Muscle of leg (tissue), 3 donors: ENCODE measurements at regions not wholly inside any gene's neighbourhood (a gene's known extent, or its start where the extent isn't known, plus 50 kb on each side); places are given as distances from the start of the nearest gene placed in this dataset.

Experiments used
- DNase-seq: peaks from one replicate; pipeline ENCODE4 v3.0.0; 2013
- H3K27ac ChIP-seq: one replicate; pipeline ENCODE4 v1.5.1; 2013; ENCODE audit warnings: mild to moderate bottlenecking, low read length, control low read depth
- H3K27me3 ChIP-seq: one replicate; pipeline ENCODE4 v1.6.1; 2013; ENCODE audit warnings: low read length; ENCODE audit not compliant: control insufficient read depth, insufficient read depth
- H3K36me3 ChIP-seq: one replicate; pipeline ENCODE4 v1.6.1; 2013; ENCODE audit warnings: low read length; ENCODE audit not compliant: control insufficient read depth, insufficient read depth
- H3K4me1 ChIP-seq: one replicate; pipeline ENCODE4 v1.6.1; 2013; ENCODE audit warnings: low read length; ENCODE audit not compliant: control insufficient read depth, insufficient read depth
- H3K4me3 ChIP-seq: one replicate; pipeline ENCODE4 v1.5.1; 2013; ENCODE audit warnings: low read length, control low read depth
- H3K9me3 ChIP-seq: replicated peaks from 2 replicates; pipeline ENCODE4 v1.6.1; 2013; ENCODE audit warnings: low read depth, low read length; ENCODE audit not compliant: control insufficient read depth
- WGBS: methylation state at CpG from one replicate; pipeline ENCODE4 v1.1.5; 2013; ENCODE audit warnings: missing lambda C conversion rate; ENCODE audit not compliant: insufficient coverage; 5-methylcytosine and 5-hydroxymethylcytosine counted together

DNA sequence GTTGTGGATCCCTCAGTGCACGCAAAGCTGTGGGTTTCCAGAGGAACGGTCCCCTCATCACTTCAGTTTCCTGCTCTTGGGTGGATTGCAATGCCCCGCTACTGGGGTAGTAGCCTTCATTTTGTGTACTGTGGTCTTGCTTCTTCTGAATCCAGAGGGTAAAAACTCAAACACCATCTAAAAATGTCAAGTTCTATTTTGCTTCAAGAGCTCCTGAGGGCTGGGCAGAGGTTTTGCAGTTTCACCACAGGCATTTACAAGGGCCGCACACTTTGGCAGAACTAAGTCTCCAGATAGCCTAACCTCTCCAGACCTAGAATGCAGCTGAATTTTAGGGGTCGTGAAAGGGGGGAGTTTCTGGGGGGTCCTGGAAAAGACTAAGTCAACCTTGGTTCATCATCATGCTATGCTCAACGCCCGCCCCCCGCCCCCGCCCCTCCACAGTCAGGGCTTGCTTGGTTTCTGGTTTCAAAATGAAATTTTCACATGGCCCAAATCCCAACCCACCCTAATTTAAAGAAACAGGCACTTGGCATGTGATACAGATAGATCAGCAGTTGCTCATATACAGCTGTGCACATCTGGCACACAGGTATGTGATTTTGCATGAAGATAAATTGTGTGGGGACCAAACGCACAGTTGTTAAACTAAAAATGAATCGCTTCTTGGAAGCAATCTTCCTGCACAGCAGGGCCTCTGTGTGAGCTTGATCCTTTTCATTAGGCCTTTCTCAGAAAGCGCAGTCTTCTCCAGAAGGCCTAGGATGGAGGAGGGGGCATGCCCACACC, 329.6 kb downstream of the OSR1 start:
- Histone ChIP-seq H3K36me3 (no peaks in the 10 kb centered on the region), H3K4me1 (peaks cover 10% of the 10 kb centered on the region), H3K4me3 (no peak overlapping the region), H3K27ac (peak overlapping the region; percentile 56), H3K27me3 (no peaks in the 10 kb centered on the region), H3K9me3 (no peaks in the 10 kb centered on the region)
- DNase-seq = peak; percentile 89
- 31% methylated on average over 3 of the region's 12 CpGs for WGBS

DNA sequence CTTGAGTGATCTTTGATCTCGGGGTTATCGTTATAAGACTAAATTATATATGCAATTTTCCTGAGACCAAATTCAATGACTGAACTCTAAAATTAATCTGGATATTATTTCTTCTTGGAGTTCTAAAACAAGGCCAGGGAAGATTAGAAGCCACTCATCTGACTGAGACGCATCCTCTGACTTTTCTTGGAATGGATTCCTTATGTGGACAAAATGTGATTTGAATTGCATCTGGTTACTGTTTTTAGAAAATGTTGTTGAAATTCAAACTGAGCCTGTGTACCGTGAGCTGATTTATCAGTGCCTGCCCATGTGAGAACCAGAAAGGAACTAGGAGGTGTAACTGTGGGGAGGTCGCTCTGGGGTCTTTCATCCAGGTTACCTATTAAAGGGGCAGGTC, 330.8 kb downstream of the OSR1 start:
- no peaks in the 10 kb centered on the region for H3K9me3 ChIP-seq
- H3K4me3 ChIP-seq = no peak overlapping the region
- no peaks in the 10 kb centered on the region for H3K27me3 ChIP-seq
- DNase-seq = peak; percentile 75
- H3K36me3 ChIP-seq = no peaks in the 10 kb centered on the region
- H3K27ac ChIP-seq = peak overlapping the region; percentile 37
- 28% methylated on average over 2 of the region's 5 CpGs for WGBS
- H3K4me1 ChIP-seq = peaks cover 10% of the 10 kb centered on the region

DNA sequence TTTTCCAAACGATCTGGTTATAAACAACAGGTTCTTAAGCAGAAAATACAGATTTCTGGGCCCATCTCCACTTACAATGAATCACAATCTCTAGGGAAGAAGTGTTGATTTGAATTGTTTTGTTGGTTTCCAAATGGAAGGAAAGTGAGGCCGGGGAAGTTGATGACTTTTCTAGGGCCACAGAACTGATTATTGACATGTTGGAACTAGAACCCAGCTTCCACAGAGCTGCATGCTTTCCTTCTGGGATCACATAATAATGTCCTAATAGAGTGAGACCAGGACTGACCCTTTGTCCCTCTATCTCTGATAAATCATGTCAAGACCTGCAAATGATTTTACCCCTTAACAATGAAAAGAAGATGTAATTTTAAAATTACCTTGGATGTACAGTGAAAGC, 332.2 kb downstream of the OSR1 start:
- Histone ChIP-seq H3K36me3 (no peaks in the 10 kb centered on the region), H3K9me3 (no peaks in the 10 kb centered on the region), H3K4me3 (no peak overlapping the region), H3K4me1 (peaks cover 10% of the 10 kb centered on the region), H3K27ac (peak overlapping the region; percentile 23), H3K27me3 (no peaks in the 10 kb centered on the region)
- DNase-seq = peak; percentile 85
- WGBS = no CpG with 5 or more reads among the region's 2 CpGs

DNA sequence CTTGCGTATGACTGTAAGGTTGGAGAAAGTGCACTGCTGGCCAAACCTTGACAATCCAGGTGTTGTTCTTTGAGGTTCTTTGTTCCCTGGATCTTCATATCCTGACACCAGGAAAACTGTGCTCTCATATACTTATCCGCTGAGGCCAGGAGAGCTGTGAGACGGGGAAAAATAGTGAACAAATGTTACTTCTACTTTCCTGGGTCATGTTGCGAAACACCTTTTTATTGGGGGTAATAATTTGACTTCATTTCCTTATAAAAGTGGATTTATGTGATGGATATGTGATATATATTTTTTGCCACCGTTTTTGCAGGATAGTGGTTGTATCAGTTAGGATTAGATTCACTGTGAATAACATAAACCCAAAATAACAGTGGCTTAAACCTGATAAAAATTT, 336.1 kb downstream of the OSR1 start:
- WGBS = 80% methylated on average over 1 of the region's 5 CpGs
- Histone ChIP-seq H3K27ac (no peak overlapping the region), H3K4me3 (no peak overlapping the region), H3K9me3 (no peaks in the 10 kb centered on the region), H3K36me3 (no peaks in the 10 kb centered on the region), H3K4me1 (no peaks in the 10 kb centered on the region), H3K27me3 (no peaks in the 10 kb centered on the region)
- no peak for DNase-seq

DNA sequence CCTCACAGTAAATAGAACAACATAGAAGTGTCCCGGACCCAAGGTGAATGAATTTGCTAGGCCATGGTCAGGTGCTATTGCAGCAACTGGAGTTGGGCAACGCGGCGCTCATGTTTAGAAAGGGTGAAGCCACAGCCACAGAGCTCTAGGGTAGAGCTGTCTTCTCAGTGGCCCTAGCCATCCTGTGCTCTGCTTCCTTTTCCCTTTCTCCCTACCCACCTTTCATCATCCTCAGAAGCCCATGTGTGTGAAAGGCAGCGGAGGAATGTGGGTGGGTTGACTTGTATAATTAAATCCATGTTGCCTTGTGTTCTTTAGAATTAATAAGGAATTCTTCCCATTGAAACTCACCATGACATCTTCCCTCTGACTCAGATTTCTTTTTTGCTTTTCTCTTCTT, 336.7 kb downstream of the OSR1 start:
- DNase-seq = no peak
- no peak overlapping the region for H3K27ac ChIP-seq
- no peaks in the 10 kb centered on the region for H3K4me1 ChIP-seq
- no peaks in the 10 kb centered on the region for H3K27me3 ChIP-seq
- H3K36me3 ChIP-seq = no peaks in the 10 kb centered on the region
- no peak overlapping the region for H3K4me3 ChIP-seq
- no peaks in the 10 kb centered on the region for H3K9me3 ChIP-seq
- 79% methylated on average over 4 of the region's 5 CpGs for WGBS

DNA sequence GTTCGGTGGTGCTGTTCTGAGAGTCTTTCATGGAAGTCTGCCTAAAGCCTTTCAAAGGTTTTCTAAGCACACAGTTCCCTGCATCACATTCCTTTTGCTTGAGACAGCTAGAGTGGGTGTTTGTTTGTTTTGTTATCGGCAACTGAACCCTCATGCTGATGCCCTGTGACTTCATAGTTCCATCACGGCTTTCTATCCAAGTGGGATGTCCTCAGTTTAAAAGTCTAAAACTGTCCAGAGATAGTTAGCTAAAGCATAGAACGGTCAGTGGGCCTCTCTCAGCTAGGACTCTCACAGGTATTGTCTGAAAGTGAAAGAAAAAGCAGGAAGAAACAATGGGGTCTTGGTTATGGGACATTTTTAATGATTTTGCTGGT, 337.3 kb downstream of the OSR1 start:
- Histone ChIP-seq H3K4me1 (no peaks in the 10 kb centered on the region), H3K27ac (no peak overlapping the region)
- WGBS = 47% methylated on average over 2 of the region's 4 CpGs

DNA sequence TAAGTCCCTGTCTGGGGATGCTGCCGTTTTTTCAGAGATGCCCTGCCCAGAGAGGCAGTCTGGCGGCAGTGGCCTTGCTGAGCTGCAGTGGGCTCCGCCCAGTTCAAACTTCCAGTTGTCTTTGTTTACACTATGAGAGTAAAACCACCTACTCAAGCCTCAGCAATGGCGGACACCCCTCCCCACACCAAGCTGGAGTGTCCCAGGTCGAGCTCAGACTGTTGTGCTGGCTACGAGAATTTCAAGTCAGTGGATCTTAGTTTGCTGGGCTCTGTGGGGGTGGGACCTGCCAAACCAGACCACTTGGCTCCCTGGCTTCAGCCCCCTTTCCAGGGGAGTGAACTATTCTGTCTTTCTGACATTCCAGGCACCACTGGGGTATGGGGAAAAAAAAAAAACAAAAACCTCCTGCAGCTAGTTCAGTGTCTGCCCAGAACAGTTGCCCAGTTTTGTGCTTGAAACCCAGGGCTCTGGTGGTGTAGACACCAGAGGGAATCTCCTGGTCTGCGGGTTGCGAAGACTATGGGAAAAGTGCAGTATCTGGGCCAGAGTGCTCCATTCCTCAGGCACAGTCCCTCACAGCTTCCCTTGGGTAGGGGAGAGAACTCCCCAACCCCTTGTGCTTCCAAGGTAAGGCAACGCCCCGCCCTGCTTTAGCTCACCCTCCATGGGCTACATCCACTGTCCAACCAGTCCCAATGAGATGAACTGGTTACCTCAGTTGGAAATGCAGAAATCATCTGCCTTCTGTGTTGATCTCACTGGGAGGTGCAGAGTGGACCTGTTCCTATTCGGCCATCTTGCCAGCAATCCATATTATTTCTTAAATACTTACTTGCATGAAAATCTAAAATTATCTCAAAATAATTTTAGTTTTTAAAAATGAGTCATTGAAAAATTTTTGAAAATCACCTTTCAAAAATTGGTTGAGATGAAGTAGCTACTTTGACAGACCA, 338.0 kb downstream of the OSR1 start:
- Histone ChIP-seq H3K27me3 (no peaks in the 10 kb centered on the region), H3K4me3 (no peak overlapping the region), H3K4me1 (no peaks in the 10 kb centered on the region), H3K36me3 (no peaks in the 10 kb centered on the region), H3K9me3 (no peaks in the 10 kb centered on the region), H3K27ac (no peak overlapping the region)
- 100% methylated on average over 2 of the region's 11 CpGs for WGBS
- DNase-seq = no peak

More for the DNA sequence above, 337.3 kb downstream of the OSR1 start:
- Histone ChIP-seq H3K9me3 (no peaks in the 10 kb centered on the region), H3K27me3 (no peaks in the 10 kb centered on the region), H3K36me3 (no peaks in the 10 kb centered on the region), H3K4me3 (no peak overlapping the region)
- no peak for DNase-seq

DNA sequence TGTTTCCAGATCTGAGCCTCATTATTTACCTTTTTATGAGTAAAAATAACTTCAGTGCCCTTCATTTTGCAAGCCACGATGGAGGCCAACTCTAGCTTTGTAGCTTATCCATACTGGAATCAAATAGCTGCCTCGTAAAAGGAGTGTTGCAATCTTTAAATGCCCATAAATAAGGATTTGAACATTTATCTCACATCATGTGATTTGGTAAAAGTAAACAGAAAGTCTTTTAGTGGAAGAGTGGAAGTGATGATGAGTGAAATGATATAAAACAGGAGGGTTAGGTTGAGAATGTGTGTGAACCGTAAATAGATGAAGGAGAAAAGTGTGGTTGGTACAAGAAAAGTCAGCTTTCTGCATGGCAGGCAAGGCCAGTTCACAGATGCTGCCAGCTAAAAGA, 348.9 kb downstream of the OSR1 start:
- no peaks in the 10 kb centered on the region for H3K9me3 ChIP-seq
- H3K4me1 ChIP-seq = no peaks in the 10 kb centered on the region
- no peak overlapping the region for H3K4me3 ChIP-seq
- H3K27ac ChIP-seq = no peak overlapping the region
- no peaks in the 10 kb centered on the region for H3K36me3 ChIP-seq
- WGBS = 100% methylated on average over 1 of the region's 3 CpGs
- no peak for DNase-seq
- no peaks in the 10 kb centered on the region for H3K27me3 ChIP-seq

DNA sequence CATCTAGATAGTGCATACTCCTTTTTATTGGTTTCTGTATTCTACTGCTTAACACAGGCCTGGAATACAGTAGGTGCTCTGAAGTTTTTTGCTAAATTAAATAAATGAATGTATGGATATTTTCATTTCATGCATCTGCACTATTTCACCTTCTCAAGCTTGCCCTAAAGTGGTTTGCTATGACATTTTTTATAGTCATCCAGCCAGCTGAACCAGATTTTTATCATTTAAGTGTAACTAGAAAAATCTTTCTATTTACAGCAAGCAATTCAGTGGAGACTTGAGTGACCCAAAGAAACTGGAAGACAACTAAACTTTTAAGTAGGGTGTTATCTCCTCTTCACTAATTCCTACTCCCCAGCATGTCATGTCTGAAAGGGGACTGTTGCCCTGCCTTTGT, 354.9 kb downstream of the OSR1 start:
- Histone ChIP-seq H3K36me3 (no peaks in the 10 kb centered on the region), H3K4me3 (no peak overlapping the region), H3K27ac (no peak overlapping the region), H3K9me3 (no peaks in the 10 kb centered on the region), H3K27me3 (no peaks in the 10 kb centered on the region), H3K4me1 (peaks cover 7% of the 10 kb centered on the region)
- DNase-seq = no peak

DNA sequence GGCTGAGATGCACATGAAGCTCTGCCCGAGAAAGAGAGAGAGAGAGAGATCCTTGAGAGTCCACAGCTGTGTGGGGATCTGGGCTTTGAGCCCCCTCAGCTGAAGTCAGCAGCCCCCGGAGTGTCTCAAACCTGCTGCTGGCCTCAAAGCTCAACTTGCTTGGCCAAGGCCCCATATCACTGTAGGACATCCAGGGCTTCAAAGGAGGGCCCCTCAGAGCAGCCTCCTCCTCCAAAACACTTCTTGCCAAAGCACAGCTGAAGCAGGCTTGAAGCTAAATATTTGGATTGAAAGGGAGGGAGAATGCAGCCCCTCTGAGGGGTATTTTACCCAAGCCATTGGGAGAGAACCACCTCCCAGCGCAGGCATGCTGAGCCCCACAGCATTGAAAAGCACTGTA, 357.6 kb downstream of the OSR1 start:
- Histone ChIP-seq H3K27me3 (no peaks in the 10 kb centered on the region), H3K4me3 (no peak overlapping the region), H3K9me3 (no peaks in the 10 kb centered on the region), H3K4me1 (peaks cover 7% of the 10 kb centered on the region), H3K27ac (no peak overlapping the region), H3K36me3 (no peaks in the 10 kb centered on the region)
- peak; percentile 68 for DNase-seq
- 53% methylated on average over 2 of the region's 3 CpGs for WGBS
